Stimulated activated CD8-positive, alpha-beta memory T cell treated with anti-CD3 and anti-CD28 coated beads, Interleukin-15, amount 100 ng/mL, for 4 hours (primary cell): ENCODE measurements at regions not wholly inside any gene's neighbourhood (a gene's known extent, or its start where the extent isn't known, plus 50 kb on each side); places are given as distances from the start of the nearest gene placed in this dataset.

Experiments used
- DNase-seq, 2 donors: peaks; one replicate each; pipeline ENCODE4 v3.0.0-alpha.2; 2020; ENCODE audit warnings: low read depth in 2 of 2

- no peak for DNase-seq
Observed at GRCh38 chr22:47759909-47760308, 997.5 kb downstream of the TBC1D22A start.

GRCh38 chr22:47757741-47758140, 995.3 kb downstream of the TBC1D22A start:
- DNase-seq: no peak

- no peak for DNase-seq
Observed at GRCh38 chr22:47750086-47750485, 987.6 kb downstream of the TBC1D22A start.

- DNase-seq: no peak
Observed at GRCh38 chr22:47748957-47749356, 986.5 kb downstream of the TBC1D22A start.

- DNase-seq: no peak
Observed at GRCh38 chr22:47748271-47748670, 985.8 kb downstream of the TBC1D22A start.

GRCh38 chr22:47740109-47740805, 977.8 kb downstream of the TBC1D22A start:
- no peak for DNase-seq

- no peak for DNase-seq
Observed at GRCh38 chr22:47739291-47740015, 977.0 kb downstream of the TBC1D22A start.

- no peak for DNase-seq
Observed at GRCh38 chr22:47738472-47739013, 976.1 kb downstream of the TBC1D22A start.

- DNase-seq: no peak
Observed at GRCh38 chr22:47736186-47737034, 974.0 kb downstream of the TBC1D22A start.

- no peak for DNase-seq
Observed at GRCh38 chr22:47734511-47734910, 972.1 kb downstream of the TBC1D22A start.

- DNase-seq: no peak
Observed at GRCh38 chr22:47727641-47728040, 965.2 kb downstream of the TBC1D22A start.

GRCh38 chr22:47724751-47725150, 962.3 kb downstream of the TBC1D22A start:
- no peak for DNase-seq

GRCh38 chr22:47724030-47724429, 961.6 kb downstream of the TBC1D22A start:
- DNase-seq: no peak

- DNase-seq: no peak
Observed at GRCh38 chr22:47718337-47718736, 955.9 kb downstream of the TBC1D22A start.

GRCh38 chr22:47716890-47717615, 954.6 kb downstream of the TBC1D22A start:
- no peak for DNase-seq

GRCh38 chr22:47715866-47716578, 953.6 kb downstream of the TBC1D22A start:
- DNase-seq: no peak

GRCh38 chr22:47713941-47714340, 951.5 kb downstream of the TBC1D22A start:
- DNase-seq: no peak

- no peak for DNase-seq
Observed at GRCh38 chr22:47710135-47710534, 947.7 kb downstream of the TBC1D22A start.

- DNase-seq: no peak
Observed at GRCh38 chr22:47705350-47705749, 942.9 kb downstream of the TBC1D22A start.

GRCh38 chr22:47698906-47699305, 936.5 kb downstream of the TBC1D22A start:
- no peak for DNase-seq

GRCh38 chr22:47697861-47698260, 935.4 kb downstream of the TBC1D22A start:
- no peak for DNase-seq
